ENCODE measurements at regions not wholly inside any gene's neighbourhood (a gene's known extent, or its start where the extent isn't known, plus 50 kb on each side); places are given as distances from the start of the nearest gene placed in this dataset.

DNA sequence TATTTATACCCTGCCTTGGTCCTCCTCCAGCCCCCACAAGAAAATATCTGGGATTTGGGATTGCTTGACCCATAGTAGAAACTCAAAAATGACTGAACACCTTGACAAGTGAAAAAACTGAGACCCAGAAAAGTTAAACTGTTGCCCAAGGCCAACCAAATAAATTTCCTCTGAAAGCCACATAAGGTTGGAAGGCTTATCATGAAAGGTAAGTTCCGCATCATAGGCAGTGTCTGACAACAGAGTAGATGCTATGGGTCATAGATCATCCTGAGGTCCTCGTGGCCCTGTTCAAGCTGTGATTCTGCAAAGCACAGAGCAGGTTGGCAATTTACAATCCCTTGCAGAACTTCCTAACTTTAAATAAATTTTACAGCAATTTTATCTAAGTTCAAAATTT is 140.8 kb upstream of the TSC22D2 start:
- no peak for TF ChIP-seq POLR2A (IDR thresholded peaks at IDR 0.05; ENCODE audit: low read depth, low read length)
- no peak for TF ChIP-seq TAF1 (IDR thresholded peaks at IDR 0.05; ENCODE audit: borderline replicate concordance, low read depth, low read length)
- no peak for TF ChIP-seq POLR2AphosphoS5 (IDR thresholded peaks at IDR 0.05; ENCODE audit: low read depth, low read length)

All from GM12892 (cell line).